NCI-H146 (cell line): ENCODE measurements at regions not wholly inside any gene's neighbourhood (a gene's known extent, or its start where the extent isn't known, plus 50 kb on each side); places are given as distances from the start of the nearest gene placed in this dataset.
"Not testable (repeated sequence)": the region's sequence is repeated elsewhere in the genome, so short reads cannot be mapped to it uniquely, and the experiment has no call there.

Source experiments
- DNase-seq: peaks from one replicate; lab custom pipeline; 2025; lab: John Stamatoyannopoulos, UW

DNA sequence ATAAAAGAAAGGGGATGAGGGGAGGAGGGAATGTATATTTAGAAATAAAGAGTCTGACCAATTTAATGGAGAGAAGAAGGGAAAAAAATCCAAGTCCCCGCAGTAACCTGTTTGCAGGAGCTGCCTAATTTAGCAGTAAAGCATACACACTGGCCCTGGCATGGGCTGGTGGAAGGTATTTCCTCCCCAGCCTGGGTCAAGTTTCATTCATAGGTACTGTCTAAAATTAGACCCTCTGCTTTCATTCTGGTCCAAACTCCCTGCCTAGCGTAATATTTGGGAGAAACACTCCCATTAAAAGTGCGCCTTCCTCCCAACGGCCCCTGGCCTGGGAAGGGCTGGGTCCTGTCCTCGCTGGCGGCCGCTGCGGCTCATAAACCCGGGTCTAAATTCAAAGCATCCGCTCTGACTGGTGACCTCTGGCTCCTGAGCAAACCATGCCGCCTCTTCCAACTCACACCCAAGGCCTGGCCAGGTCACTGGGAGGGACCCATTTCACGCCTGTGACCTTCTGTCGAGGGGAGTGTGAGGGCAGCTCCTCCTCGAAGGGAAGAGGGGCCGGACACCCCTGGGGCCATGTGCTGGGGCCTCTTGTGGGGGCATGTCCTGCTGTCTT, 123.2 kb downstream of the FGF18 start:
- no peak for DNase-seq

- no peak for DNase-seq
Measured at GRCh38 chr5:171543148-171543815, 123.8 kb downstream of the FGF18 start.

- DNase-seq: no peak
Measured at GRCh38 chr5:171544913-171545765, 125.7 kb downstream of the FGF18 start.

GRCh38 chr5:171549274-171549673, 129.8 kb downstream of the FGF18 start:
- no peak for DNase-seq

GRCh38 chr5:171553817-171554216, 134.4 kb downstream of the FGF18 start:
- DNase-seq: not testable (repeated sequence)

DNA sequence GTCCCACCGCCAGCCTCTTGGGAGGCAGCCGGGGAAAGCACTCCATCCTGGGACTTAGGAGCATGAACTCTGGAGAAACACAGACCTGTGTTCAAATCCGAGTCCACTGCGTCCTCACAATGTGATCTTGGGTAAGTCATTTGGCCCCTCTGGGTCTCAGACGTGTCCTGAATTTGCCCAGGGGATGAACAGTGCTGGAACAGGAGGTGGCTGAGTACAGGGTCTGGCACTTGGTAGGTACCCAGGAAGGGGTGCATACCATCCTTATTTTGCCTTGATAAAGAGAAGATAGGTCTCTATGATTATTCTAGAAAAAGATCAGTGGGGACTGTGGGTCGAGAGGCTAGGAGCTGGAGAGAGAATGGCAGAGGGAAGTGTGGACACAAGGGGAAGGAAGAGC, 135.7 kb downstream of the FGF18 start:
- no peak for DNase-seq

DNA sequence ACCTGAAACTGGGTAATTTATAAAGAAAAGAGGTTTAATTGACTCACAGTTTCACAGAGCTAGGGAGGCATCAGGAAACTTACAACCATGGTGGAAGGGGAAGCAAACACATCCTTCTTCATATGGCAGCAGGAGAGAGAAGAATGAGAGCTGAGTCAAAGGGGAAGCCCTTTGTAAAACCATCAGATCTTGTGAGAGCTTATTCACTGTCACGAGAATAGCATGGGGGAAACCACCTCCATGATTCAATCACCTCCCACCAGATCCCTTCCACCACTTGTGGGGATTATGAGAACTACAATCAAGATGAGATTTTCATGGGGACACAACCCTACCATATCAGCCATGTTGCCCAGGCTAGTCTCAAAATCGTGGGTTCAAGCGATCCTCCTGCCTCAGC, 143.4 kb downstream of the FGF18 start:
- DNase-seq: no peak

- no peak for DNase-seq
Measured at GRCh38 chr5:171568389-171568788, 148.9 kb downstream of the FGF18 start.

DNA sequence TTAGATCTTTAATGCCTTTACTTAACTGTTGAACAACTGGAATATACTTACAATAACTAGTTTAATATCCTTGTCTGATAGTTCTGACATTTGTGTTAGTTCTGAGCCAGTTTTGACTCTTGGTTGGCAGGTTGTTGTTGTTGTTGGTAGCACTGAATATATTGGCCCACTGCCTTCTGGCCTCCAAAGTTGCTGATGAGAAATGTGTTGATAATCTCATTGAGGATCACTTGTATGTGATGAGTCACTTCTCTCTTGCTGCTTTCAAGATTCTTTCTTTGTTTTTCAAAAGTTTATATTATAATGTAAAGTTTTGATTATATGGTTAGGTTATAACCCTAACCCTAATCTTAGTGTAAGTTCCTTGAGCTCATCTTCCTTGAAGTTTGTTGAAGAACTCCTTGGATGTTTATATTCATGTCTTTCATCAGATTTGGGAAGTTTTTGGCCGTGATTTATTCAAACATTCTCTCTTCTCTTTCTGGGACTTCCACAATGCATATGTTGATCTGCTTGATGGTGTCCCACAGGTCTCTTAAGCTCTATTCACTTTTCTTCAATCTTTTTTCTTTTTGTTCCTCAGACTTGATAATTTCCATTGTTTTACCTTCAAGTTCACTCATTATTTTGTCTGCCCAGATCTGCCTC, 149.7 kb downstream of the FGF18 start:
- no peak for DNase-seq

DNA sequence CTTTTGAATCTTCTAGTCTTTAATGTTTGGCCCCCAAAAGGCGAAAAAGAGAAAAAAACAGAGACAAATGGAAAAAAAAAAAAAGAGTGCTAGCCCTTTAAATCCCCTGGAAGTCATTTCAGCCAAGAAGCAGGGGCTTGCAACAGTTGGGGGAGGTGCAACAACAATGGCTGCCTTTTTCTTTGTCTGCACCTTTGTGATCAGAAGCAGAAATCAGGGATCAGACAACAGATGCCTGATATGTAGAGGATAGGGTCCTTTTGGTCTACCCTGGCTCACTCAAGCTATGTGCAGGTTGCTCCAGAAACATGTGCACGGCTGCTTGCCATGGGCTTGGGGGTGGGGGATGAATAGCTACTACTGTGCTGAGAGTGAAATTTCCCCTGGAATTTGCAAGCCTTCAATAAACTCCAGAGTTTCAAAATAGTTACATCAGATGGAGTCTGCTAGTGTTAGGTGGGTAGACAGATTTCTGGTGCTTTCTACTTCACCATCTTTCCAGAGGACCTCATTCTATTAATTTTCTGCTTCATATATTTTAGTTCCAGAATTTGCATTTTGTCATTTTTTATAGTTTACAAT, 150.9 kb downstream of the FGF18 start:
- no peak for DNase-seq

DNA sequence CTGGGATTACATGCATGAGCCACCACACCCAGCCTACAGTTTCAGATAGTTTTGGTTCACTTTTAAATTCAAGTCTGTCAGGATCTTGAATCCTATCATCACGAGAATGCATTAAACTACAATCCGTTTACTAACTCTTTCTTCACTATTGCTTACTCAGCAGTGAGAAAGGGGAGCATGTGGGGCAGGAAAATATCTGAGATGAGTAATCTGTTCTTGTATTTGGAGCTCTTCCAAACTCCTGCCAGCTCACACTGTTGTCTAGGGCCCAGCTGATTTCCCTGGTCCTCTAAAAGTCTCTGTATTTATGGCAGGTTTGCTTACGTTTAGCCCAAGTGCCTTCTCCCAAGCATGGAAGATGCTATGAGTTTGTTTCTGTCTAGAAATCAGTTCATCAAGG, 152.2 kb downstream of the FGF18 start:
- no peak for DNase-seq

- DNase-seq: no peak
Measured at GRCh38 chr5:171573021-171573420, 153.6 kb downstream of the FGF18 start.

GRCh38 chr5:171573451-171574225, 154.2 kb downstream of the FGF18 start:
- no peak for DNase-seq

DNA sequence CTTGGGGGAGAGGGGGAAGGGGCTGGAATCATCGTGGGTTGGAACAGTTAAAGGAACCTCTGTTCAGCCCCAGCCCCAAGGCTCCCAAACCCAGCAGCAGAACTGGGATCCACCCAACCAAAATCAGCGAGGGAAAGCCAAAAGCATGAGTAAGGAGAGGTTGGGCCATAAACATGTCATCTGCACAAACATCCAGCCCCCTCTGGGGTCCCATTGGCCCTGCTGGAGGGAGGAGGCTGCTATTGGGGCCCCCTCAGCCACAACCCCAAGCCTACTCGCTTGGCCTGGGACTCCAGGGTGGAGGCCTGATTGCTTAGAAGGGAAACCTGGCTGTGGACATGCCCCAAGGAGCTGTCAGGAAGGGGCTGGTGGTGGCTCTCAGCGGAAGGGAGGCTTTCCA, 154.9 kb downstream of the FGF18 start:
- DNase-seq: no peak

GRCh38 chr5:171575386-171575785, 155.9 kb downstream of the FGF18 start:
- no peak for DNase-seq

GRCh38 chr5:171575808-171576207, 156.4 kb downstream of the FGF18 start:
- DNase-seq: no peak

GRCh38 chr5:171577042-171577758, 157.8 kb downstream of the FGF18 start:
- no peak for DNase-seq

- DNase-seq: no peak
Measured at GRCh38 chr5:171578049-171578828, 158.8 kb downstream of the FGF18 start.

- no peak for DNase-seq
Measured at GRCh38 chr5:171578829-171579491, 159.5 kb downstream of the FGF18 start.
